Endothelial cell of umbilical vein (primary cell): ENCODE measurements at regions not wholly inside any gene's neighbourhood (a gene's known extent, or its start where the extent isn't known, plus 50 kb on each side); places are given as distances from the start of the nearest gene placed in this dataset.

Source experiments
- JUN ChIP-seq: IDR thresholded peaks from 2 replicates; pipeline ENCODE4 v1.6.1; 2011; ENCODE audit warnings: borderline replicate concordance, low read depth; ENCODE audit not compliant: insufficient read length, insufficient read depth
- POLR2A ChIP-seq: IDR thresholded peaks from 2 replicates; pipeline ENCODE4 v1.6.1; 2012; ENCODE audit warnings: low read depth, mild to moderate bottlenecking, control low read depth, low read length
- TF ChIP-seq, protein P1 (sequence below), 2 donors: IDR thresholded peaks; 1 replicate in 1 of 2; 2 replicates in 1 of 2; pipeline ENCODE4 v1.5.1; 2011; ENCODE audit warnings: low read length in 2 of 2, mild to moderate bottlenecking in 2 of 2, moderate library complexity in 2 of 2, control low read depth in 1 of 2, inconsistent platforms in 1 of 2, low read depth in 1 of 2; ENCODE audit not compliant: insufficient read depth in 1 of 2; ENCODE audit errors: extremely low read depth in 1 of 2

DNA sequence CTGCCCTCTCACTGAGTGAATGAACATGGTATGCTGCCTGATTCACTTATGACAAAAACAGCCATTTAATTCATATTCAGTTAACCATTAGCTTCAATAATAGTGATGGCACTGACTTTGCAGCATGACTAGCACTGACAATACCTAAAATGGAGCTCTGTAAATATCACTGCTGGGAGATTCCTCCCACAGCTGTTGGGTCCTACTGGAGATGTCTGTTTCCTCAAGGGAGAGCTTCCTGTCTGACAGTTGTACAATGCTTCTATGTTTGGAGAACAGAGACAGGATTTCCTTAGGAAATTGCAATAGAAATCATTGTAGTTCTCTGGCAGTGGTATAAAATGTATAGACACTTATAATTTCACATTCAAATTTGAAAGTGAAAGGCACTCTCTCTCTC lies 695.9 kb upstream of the CDH8 start:
- TF ChIP-seq, protein P1, sequence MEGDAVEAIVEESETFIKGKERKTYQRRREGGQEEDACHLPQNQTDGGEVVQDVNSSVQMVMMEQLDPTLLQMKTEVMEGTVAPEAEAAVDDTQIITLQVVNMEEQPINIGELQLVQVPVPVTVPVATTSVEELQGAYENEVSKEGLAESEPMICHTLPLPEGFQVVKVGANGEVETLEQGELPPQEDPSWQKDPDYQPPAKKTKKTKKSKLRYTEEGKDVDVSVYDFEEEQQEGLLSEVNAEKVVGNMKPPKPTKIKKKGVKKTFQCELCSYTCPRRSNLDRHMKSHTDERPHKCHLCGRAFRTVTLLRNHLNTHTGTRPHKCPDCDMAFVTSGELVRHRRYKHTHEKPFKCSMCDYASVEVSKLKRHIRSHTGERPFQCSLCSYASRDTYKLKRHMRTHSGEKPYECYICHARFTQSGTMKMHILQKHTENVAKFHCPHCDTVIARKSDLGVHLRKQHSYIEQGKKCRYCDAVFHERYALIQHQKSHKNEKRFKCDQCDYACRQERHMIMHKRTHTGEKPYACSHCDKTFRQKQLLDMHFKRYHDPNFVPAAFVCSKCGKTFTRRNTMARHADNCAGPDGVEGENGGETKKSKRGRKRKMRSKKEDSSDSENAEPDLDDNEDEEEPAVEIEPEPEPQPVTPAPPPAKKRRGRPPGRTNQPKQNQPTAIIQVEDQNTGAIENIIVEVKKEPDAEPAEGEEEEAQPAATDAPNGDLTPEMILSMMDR (IDR thresholded peaks at IDR 0.05; ENCODE audit: extremely low read depth in 1 of 2, insufficient read depth in 1 of 2, low read depth in 1 of 2, low read length in 2 of 2): no peak
- TF ChIP-seq JUN (no peak), POLR2A (no peak)
